NCI-H2029 treated with DMSO at 0.1 percent for 48 hours (cell line): ENCODE measurements at regions not wholly inside any gene's neighbourhood (a gene's known extent, or its start where the extent isn't known, plus 50 kb on each side); places are given as distances from the start of the nearest gene placed in this dataset.
"Not testable (repeated sequence)": the region's sequence is repeated elsewhere in the genome, so short reads cannot be mapped to it uniquely, and the experiment has no call there.

Experiments used
- DNase-seq: peaks from one replicate; lab custom pipeline; 2025; lab: John Stamatoyannopoulos, UW

GRCh38 chr16:26500326-26500725, 566.4 kb upstream of the C16orf82 start:
- DNase-seq = no peak

- no peak for DNase-seq
Observed at GRCh38 chr16:26505496-26505895, 561.2 kb upstream of the C16orf82 start.

GRCh38 chr16:26508946-26509345, 557.8 kb upstream of the C16orf82 start:
- DNase-seq = not testable (repeated sequence)

- no peak for DNase-seq
Observed at GRCh38 chr16:26510924-26511323, 555.8 kb upstream of the C16orf82 start.

GRCh38 chr16:26511463-26511862, 555.3 kb upstream of the C16orf82 start:
- no peak for DNase-seq

GRCh38 chr16:26521626-26522025, 545.1 kb upstream of the C16orf82 start:
- no peak for DNase-seq

GRCh38 chr16:26524281-26524680, 542.4 kb upstream of the C16orf82 start:
- DNase-seq = no peak

- DNase-seq = no peak
Observed at GRCh38 chr16:26524846-26525245, 541.9 kb upstream of the C16orf82 start.

- DNase-seq = no peak
Observed at GRCh38 chr16:26525856-26526255, 540.9 kb upstream of the C16orf82 start.

GRCh38 chr16:26526633-26527032, 540.1 kb upstream of the C16orf82 start:
- DNase-seq = peak; percentile 19

- DNase-seq = no peak
Observed at GRCh38 chr16:26530584-26531289, 536.0 kb upstream of the C16orf82 start.

GRCh38 chr16:26531290-26531730, 535.4 kb upstream of the C16orf82 start:
- no peak for DNase-seq

GRCh38 chr16:26532456-26532855, 534.3 kb upstream of the C16orf82 start:
- no peak for DNase-seq

GRCh38 chr16:26542198-26542597, 524.5 kb upstream of the C16orf82 start:
- DNase-seq = no peak

- DNase-seq = no peak
Observed at GRCh38 chr16:26546573-26546972, 520.2 kb upstream of the C16orf82 start.

GRCh38 chr16:26547681-26548080, 519.0 kb upstream of the C16orf82 start:
- DNase-seq = no peak

- DNase-seq = no peak
Observed at GRCh38 chr16:26550111-26550610, 516.6 kb upstream of the C16orf82 start.

- DNase-seq = no peak
Observed at GRCh38 chr16:26554030-26554429, 512.7 kb upstream of the C16orf82 start.

- no peak for DNase-seq
Observed at GRCh38 chr16:26561303-26561702, 505.4 kb upstream of the C16orf82 start.

GRCh38 chr16:26563018-26563417, 503.7 kb upstream of the C16orf82 start:
- DNase-seq = no peak

- no peak for DNase-seq
Observed at GRCh38 chr16:26567356-26567755, 499.4 kb upstream of the C16orf82 start.

- DNase-seq = peak; percentile 34
Observed at GRCh38 chr16:26569793-26570192, 496.9 kb upstream of the C16orf82 start.

GRCh38 chr16:26578748-26579147, 488.0 kb upstream of the C16orf82 start:
- DNase-seq = no peak

GRCh38 chr16:26583803-26584202, 482.9 kb upstream of the C16orf82 start:
- DNase-seq = no peak
